ENCODE measurements at regions not wholly inside any gene's neighbourhood (a gene's known extent, or its start where the extent isn't known, plus 50 kb on each side); places are given as distances from the start of the nearest gene placed in this dataset.
"Not testable (repeated sequence)": the region's sequence is repeated elsewhere in the genome, so short reads cannot be mapped to it uniquely, and the experiment has no call there.

GRCh38 chrX:92830083-92830482 is 843.3 kb downstream of the NAP1L3 start:
- H3K27ac ChIP-seq (ENCODE audit: extremely low read length, insufficient read depth, low read length); intact Hi-C loops (cut with micrococcal nuclease; ENCODE audit: unreplicated experiment); in situ Hi-C loops (cut with HindIII; ENCODE audit: extremely low pct_ligation_motif_present, low pct_unique_long_range_greater_than_20kb); ATAC-seq; FAIRE-seq; DNase-seq (ENCODE audit: low spot score); BruUV-seq (replicated peaks); H3K4me3 ChIP-seq (replicated peaks in 1 of 3; ENCODE audit: insufficient read depth in 1 of 3, low read depth in 2 of 3, low read length in 3 of 3); CTCF ChIA-PET (ENCODE audit: low intra/inter-chr PET ratio, low total read pairs); H3K9ac ChIP-seq (ENCODE audit: insufficient read depth, low read depth, low read length); H3K9me3 ChIP-seq (ENCODE audit: low read length); H3K4me1 ChIP-seq (ENCODE audit: insufficient read depth, low read length); POLR2A ChIA-PET; H2AFZ ChIP-seq (ENCODE audit: low read length); H3K36me3 ChIP-seq (replicated peaks in 1 of 2; ENCODE audit: control insufficient read depth in 1 of 2, insufficient read depth in 2 of 2, low read length in 2 of 2); H4K20me1 ChIP-seq (ENCODE audit: insufficient read depth, low read length); H3K4me2 ChIP-seq (ENCODE audit: low read depth, low read length); H3K79me2 ChIP-seq (ENCODE audit: insufficient read depth, low read length); H3K27me3 ChIP-seq (ENCODE audit: control insufficient read depth in 1 of 2, insufficient read depth in 2 of 2, low read length in 2 of 2): not testable (repeated sequence)
- 52% methylated on average over 5 of the region's 6 CpGs for WGBS (ENCODE audit: low lambda C conversion rate)

GRCh38 chrX:92821580-92822152 is 851.7 kb downstream of the NAP1L3 start:
- DNase-seq (ENCODE audit: low spot score); intact Hi-C loops (cut with micrococcal nuclease; ENCODE audit: unreplicated experiment); H3K4me3 ChIP-seq (replicated peaks in 1 of 3; ENCODE audit: insufficient read depth in 1 of 3, low read depth in 2 of 3, low read length in 3 of 3); H4K20me1 ChIP-seq (ENCODE audit: insufficient read depth, low read length); H3K9me3 ChIP-seq (ENCODE audit: low read length); H3K27ac ChIP-seq (ENCODE audit: extremely low read length, insufficient read depth, low read length); POLR2A ChIA-PET; CTCF ChIA-PET (ENCODE audit: low intra/inter-chr PET ratio, low total read pairs); H3K36me3 ChIP-seq (replicated peaks in 1 of 2; ENCODE audit: control insufficient read depth in 1 of 2, insufficient read depth in 2 of 2, low read length in 2 of 2); H3K79me2 ChIP-seq (ENCODE audit: insufficient read depth, low read length); H3K4me1 ChIP-seq (ENCODE audit: insufficient read depth, low read length); FAIRE-seq; H3K27me3 ChIP-seq (ENCODE audit: control insufficient read depth in 1 of 2, insufficient read depth in 2 of 2, low read length in 2 of 2); H3K4me2 ChIP-seq (ENCODE audit: low read depth, low read length); BruUV-seq (replicated peaks); in situ Hi-C loops (cut with HindIII; ENCODE audit: extremely low pct_ligation_motif_present, low pct_unique_long_range_greater_than_20kb); H3K9ac ChIP-seq (ENCODE audit: insufficient read depth, low read depth, low read length); ATAC-seq; H2AFZ ChIP-seq (ENCODE audit: low read length): not testable (repeated sequence)
- WGBS (ENCODE audit: low lambda C conversion rate): no CpG with 5 or more reads among the region's 30 CpGs

GRCh38 chrX:92792080-92792479 is 881.3 kb downstream of the NAP1L3 start:
- H3K27me3 ChIP-seq (ENCODE audit: control insufficient read depth in 1 of 2, insufficient read depth in 2 of 2, low read length in 2 of 2); POLR2A ChIA-PET; H4K20me1 ChIP-seq (ENCODE audit: insufficient read depth, low read length); H2AFZ ChIP-seq (ENCODE audit: low read length); H3K79me2 ChIP-seq (ENCODE audit: insufficient read depth, low read length); H3K27ac ChIP-seq (ENCODE audit: extremely low read length, insufficient read depth, low read length); intact Hi-C loops (cut with micrococcal nuclease; ENCODE audit: unreplicated experiment); H3K4me1 ChIP-seq (ENCODE audit: insufficient read depth, low read length); ATAC-seq; DNase-seq (ENCODE audit: low spot score); H3K4me2 ChIP-seq (ENCODE audit: low read depth, low read length); in situ Hi-C loops (cut with HindIII; ENCODE audit: extremely low pct_ligation_motif_present, low pct_unique_long_range_greater_than_20kb); BruUV-seq (replicated peaks); H3K36me3 ChIP-seq (replicated peaks in 1 of 2; ENCODE audit: control insufficient read depth in 1 of 2, insufficient read depth in 2 of 2, low read length in 2 of 2); CTCF ChIA-PET (ENCODE audit: low intra/inter-chr PET ratio, low total read pairs); H3K4me3 ChIP-seq (replicated peaks in 1 of 3; ENCODE audit: insufficient read depth in 1 of 3, low read depth in 2 of 3, low read length in 3 of 3); H3K9me3 ChIP-seq (ENCODE audit: low read length); FAIRE-seq; H3K9ac ChIP-seq (ENCODE audit: insufficient read depth, low read depth, low read length): not testable (repeated sequence)
- WGBS (ENCODE audit: low lambda C conversion rate): 0% methylated on average over 1 of the region's 1 CpG

- H3K36me3 ChIP-seq (replicated peaks in 1 of 2; ENCODE audit: control insufficient read depth in 1 of 2, insufficient read depth in 2 of 2, low read length in 2 of 2); H2AFZ ChIP-seq (ENCODE audit: low read length); in situ Hi-C loops (cut with HindIII; ENCODE audit: extremely low pct_ligation_motif_present, low pct_unique_long_range_greater_than_20kb); H3K9ac ChIP-seq (ENCODE audit: insufficient read depth, low read depth, low read length); H3K4me2 ChIP-seq (ENCODE audit: low read depth, low read length); H3K4me1 ChIP-seq (ENCODE audit: insufficient read depth, low read length); H3K27ac ChIP-seq (ENCODE audit: extremely low read length, insufficient read depth, low read length); POLR2A ChIA-PET; H3K4me3 ChIP-seq (replicated peaks in 1 of 3; ENCODE audit: insufficient read depth in 1 of 3, low read depth in 2 of 3, low read length in 3 of 3); CTCF ChIA-PET (ENCODE audit: low intra/inter-chr PET ratio, low total read pairs); ATAC-seq; DNase-seq (ENCODE audit: low spot score); BruUV-seq (replicated peaks); H3K9me3 ChIP-seq (ENCODE audit: low read length); H3K79me2 ChIP-seq (ENCODE audit: insufficient read depth, low read length); H4K20me1 ChIP-seq (ENCODE audit: insufficient read depth, low read length); intact Hi-C loops (cut with micrococcal nuclease; ENCODE audit: unreplicated experiment); H3K27me3 ChIP-seq (ENCODE audit: control insufficient read depth in 1 of 2, insufficient read depth in 2 of 2, low read length in 2 of 2); FAIRE-seq: not testable (repeated sequence)
Measured at GRCh38 chrX:92780075-92780474, 893.3 kb downstream of the NAP1L3 start.
